ENCODE measurements at regions not wholly inside any gene's neighbourhood (a gene's known extent, or its start where the extent isn't known, plus 50 kb on each side); places are given as distances from the start of the nearest gene placed in this dataset.

DNA sequence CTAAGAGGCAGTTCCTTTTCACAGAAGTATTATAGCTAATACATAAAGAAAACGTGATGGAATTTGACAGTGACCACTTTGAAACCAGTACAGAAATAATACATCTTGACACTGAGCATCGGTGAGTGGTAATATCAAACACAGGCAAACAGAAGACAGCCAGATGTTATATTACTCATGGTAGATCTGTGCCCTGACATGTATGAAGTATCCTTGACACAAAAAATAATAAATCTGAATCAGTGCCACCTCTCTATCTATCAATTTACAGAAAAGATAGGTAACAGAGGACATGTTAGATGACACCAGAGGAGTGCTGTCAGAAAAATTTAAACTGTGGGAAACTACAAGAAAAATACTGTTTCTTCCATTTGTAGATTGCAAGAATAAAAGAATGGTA is 217.4 kb upstream of the POT1 start:
- no peak for TF ChIP-seq EZH2phosphoT487 (IDR thresholded peaks at IDR 0.05; ENCODE audit: borderline replicate concordance, low read length)
- TF ChIP-seq, protein P1, sequence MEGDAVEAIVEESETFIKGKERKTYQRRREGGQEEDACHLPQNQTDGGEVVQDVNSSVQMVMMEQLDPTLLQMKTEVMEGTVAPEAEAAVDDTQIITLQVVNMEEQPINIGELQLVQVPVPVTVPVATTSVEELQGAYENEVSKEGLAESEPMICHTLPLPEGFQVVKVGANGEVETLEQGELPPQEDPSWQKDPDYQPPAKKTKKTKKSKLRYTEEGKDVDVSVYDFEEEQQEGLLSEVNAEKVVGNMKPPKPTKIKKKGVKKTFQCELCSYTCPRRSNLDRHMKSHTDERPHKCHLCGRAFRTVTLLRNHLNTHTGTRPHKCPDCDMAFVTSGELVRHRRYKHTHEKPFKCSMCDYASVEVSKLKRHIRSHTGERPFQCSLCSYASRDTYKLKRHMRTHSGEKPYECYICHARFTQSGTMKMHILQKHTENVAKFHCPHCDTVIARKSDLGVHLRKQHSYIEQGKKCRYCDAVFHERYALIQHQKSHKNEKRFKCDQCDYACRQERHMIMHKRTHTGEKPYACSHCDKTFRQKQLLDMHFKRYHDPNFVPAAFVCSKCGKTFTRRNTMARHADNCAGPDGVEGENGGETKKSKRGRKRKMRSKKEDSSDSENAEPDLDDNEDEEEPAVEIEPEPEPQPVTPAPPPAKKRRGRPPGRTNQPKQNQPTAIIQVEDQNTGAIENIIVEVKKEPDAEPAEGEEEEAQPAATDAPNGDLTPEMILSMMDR (IDR thresholded peaks at IDR 0.05; ENCODE audit: low read depth, low read length, poor library complexity, severe bottlenecking): no peak

All from DOHH2 (cell line).